Epithelial cell of esophagus (primary cell): ENCODE measurements at regions not wholly inside any gene's neighbourhood (a gene's known extent, or its start where the extent isn't known, plus 50 kb on each side); places are given as distances from the start of the nearest gene placed in this dataset.

Source experiments
- DNase-seq: peaks from one replicate; pipeline ENCODE4 v3.0.0; 2010; ENCODE audit warnings: low read depth
- H3K4me3 ChIP-seq: 2 replicates; pipeline ENCODE4 v1.5.1; 2011; ENCODE audit warnings: mild to moderate bottlenecking, low read length, control low read depth
- TF ChIP-seq, protein P1 (sequence below): IDR thresholded peaks from 2 replicates; pipeline ENCODE4 v1.5.1; 2011; ENCODE audit warnings: low read depth, mild to moderate bottlenecking, low read length, control low read depth, inconsistent platforms; ENCODE audit not compliant: insufficient read depth; ENCODE audit errors: missing control alignments

DNA sequence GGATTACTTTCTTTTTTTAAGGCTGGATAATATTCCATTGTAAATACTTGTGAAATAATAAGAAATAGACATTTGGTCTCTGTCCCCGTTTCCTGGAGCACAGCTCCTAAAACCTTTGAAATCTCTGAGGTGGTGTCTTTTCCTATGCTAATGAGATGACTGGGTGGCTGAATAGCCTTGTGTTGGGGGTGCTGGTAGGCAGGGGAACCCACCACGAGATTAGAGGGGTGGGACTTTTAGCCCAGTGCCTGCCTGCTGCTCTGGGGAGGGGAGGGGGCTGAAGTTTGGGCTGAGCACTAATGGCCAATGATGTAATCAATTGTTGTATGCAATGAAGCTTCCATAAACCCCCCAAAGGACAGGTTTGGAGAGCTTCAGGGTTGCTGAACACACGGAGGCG lies 175.7 kb downstream of the FGF9 start:
- no peak overlapping the region for H3K4me3 ChIP-seq
- DNase-seq: no peak

GRCh38 chr13:21849323-21849722 lies 178.4 kb downstream of the FGF9 start:
- TF ChIP-seq, protein P1, sequence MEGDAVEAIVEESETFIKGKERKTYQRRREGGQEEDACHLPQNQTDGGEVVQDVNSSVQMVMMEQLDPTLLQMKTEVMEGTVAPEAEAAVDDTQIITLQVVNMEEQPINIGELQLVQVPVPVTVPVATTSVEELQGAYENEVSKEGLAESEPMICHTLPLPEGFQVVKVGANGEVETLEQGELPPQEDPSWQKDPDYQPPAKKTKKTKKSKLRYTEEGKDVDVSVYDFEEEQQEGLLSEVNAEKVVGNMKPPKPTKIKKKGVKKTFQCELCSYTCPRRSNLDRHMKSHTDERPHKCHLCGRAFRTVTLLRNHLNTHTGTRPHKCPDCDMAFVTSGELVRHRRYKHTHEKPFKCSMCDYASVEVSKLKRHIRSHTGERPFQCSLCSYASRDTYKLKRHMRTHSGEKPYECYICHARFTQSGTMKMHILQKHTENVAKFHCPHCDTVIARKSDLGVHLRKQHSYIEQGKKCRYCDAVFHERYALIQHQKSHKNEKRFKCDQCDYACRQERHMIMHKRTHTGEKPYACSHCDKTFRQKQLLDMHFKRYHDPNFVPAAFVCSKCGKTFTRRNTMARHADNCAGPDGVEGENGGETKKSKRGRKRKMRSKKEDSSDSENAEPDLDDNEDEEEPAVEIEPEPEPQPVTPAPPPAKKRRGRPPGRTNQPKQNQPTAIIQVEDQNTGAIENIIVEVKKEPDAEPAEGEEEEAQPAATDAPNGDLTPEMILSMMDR: peak; percentile 56
- peak; percentile 40 for DNase-seq
- no peak overlapping the region for H3K4me3 ChIP-seq

More for the DNA sequence above, 175.7 kb downstream of the FGF9 start:
- TF ChIP-seq, protein P1: no peak

- TF ChIP-seq, protein P1: no peak
- no peak overlapping the region for H3K4me3 ChIP-seq
- no peak for DNase-seq
These were observed 179.4 kb downstream of the FGF9 start for GRCh38 chr13:21850013-21851006.

DNA sequence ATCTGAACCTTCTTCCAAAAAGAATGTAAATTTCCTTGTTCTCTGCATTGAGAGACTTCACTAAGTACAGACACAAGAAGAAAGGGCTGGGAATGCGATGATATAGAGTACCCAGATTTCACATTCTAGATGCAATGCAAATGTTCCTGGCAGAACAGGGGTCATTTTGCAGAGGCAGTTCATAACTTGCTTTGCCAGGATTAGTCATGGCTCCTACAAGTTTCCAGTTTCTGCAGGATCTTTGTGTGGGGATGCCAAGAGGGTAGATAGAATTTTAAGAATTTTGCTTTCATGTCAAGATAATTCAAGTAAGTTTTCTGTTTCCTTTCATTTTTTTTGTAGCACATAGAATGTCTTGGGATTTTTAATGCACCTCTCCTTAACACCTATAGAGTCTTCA lies 181.2 kb downstream of the FGF9 start:
- no peak overlapping the region for H3K4me3 ChIP-seq
- TF ChIP-seq, protein P1: no peak
- peak; percentile 32 for DNase-seq

- TF ChIP-seq, protein P1: no peak
- no peak for DNase-seq
- no peak overlapping the region for H3K4me3 ChIP-seq
These were observed 182.9 kb downstream of the FGF9 start for GRCh38 chr13:21853779-21854178.

DNA sequence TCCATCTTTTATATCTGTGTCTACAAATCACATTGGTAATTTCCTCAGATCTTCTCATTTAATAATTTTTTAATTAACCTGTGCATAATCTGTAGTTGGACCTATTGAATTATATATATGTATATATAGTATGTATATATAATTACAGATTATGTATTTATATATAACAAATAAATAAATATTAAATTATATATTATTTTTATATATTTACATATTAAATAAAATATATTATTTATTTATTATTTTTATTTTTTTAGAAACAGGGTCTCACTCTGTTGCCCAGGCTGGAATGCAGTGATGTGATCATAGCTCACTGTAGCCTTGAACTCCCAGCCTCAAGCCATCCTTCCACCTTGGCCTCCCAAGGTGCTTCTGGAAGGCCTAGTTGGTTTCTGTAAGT lies 197.9 kb downstream of the FGF9 start:
- H3K4me3 ChIP-seq: no peak overlapping the region
- DNase-seq: no peak
- TF ChIP-seq, protein P1: no peak

DNA sequence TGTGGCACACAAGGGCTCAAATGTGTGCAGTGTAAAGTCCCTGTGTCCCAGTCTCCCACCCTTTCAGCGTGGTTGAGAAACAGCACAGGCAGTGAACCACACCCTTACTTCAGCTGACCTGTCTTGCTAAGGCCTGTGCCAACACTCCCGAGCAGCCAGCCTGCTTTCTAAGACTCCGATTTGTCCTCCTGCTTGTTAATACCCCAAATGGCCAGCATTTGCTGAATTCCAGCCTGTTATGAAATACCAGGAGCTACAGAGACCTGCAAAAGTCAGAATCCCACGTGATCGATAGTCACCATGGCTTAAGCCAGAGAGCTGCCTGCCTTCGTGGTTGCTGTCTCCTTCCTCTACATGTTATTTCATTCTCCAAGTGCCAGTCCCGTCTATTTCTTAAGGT lies 200.5 kb downstream of the FGF9 start:
- no peak overlapping the region for H3K4me3 ChIP-seq
- TF ChIP-seq, protein P1: no peak
- DNase-seq: no peak
